Heart right ventricle (tissue), 16 donors: ENCODE measurements at regions not wholly inside any gene's neighbourhood (a gene's known extent, or its start where the extent isn't known, plus 50 kb on each side); places are given as distances from the start of the nearest gene placed in this dataset.

Experiments used
- ATAC-seq, 8 donors: fragments of 200-7000 bp; cut with Tn5 transposase; one replicate each; pipeline ENCODE4 v1.9.1; 2020; ENCODE audit warnings: mild to moderate bottlenecking in 8 of 8, moderate library complexity in 8 of 8, moderate number of reproducible peaks in 1 of 8
- DNase-seq, 2 donors: peaks; one replicate each; pipeline ENCODE4 v3.0.0-alpha.2; 2020
- H3K27ac ChIP-seq, 10 donors: fragments of 200-600 bp; sonication (generic) in 2 of 10; one replicate each; pipeline versions ENCODE4 v1.5.0 to v1.8.0; 2020 to 2022; ENCODE audit warnings: mild to moderate bottlenecking in 3 of 10
- H3K27me3 ChIP-seq, 7 donors: fragments of 200-600 bp; one replicate each; pipeline ENCODE4 v1.8.0; 2021 to 2022; ENCODE audit warnings: mild to moderate bottlenecking in 2 of 7
- H3K36me3 ChIP-seq, 9 donors: fragments of 200-600 bp; sonication (generic) in 1 of 9; one replicate each; pipeline versions ENCODE4 v1.5.0 to v1.8.0; 2020 to 2022; ENCODE audit warnings: mild to moderate bottlenecking in 2 of 9
- H3K4me1 ChIP-seq, 9 donors: fragments of 200-600 bp; sonication (generic) in 1 of 9; one replicate each; pipeline versions ENCODE4 v1.5.0 to v1.8.0; 2020 to 2022; ENCODE audit warnings: mild to moderate bottlenecking in 4 of 9
- H3K4me3 ChIP-seq, 10 donors: fragments of 200-600 bp; sonication (generic) in 2 of 10; one replicate each; pipeline versions ENCODE4 v1.5.0 to v1.8.0; 2020 to 2022; ENCODE audit warnings: mild to moderate bottlenecking in 7 of 10, moderate library complexity in 2 of 10
- H3K9me3 ChIP-seq, 11 donors: fragments of 200-600 bp in 10 of 11; sonication (generic) in 2 of 11; one replicate each; pipeline versions ENCODE4 v1.5.0 to v1.8.0; 2013 to 2022; ENCODE audit warnings: mild to moderate bottlenecking in 2 of 11, control low read depth in 1 of 11, moderate library complexity in 1 of 11
- WGBS, 2 donors: extraction: QIAGEN DNeasy Blood & Tissue Kit; methylation state at CpG; one replicate each; pipeline ENCODE4 v1.1.7; 2013; ENCODE audit warnings: inconsistent platforms in 1 of 2; 5-methylcytosine and 5-hydroxymethylcytosine counted together
- intact Hi-C, 10 donors: fragments of 100-400 bp; cut with DNase I; formaldehyde crosslinking; loops; one replicate each; pipeline versions ENCODE4 v1.11.1 to v1.14.2; 2022
- TF ChIP-seq, protein P1 (sequence below), 9 donors: fragments of 200-600 bp; sonication (generic) in 2 of 9; IDR thresholded peaks; one replicate each; pipeline versions ENCODE4 v1.5.0 to v1.8.0; 2021 to 2022; ENCODE audit warnings: antibody characterized with exemption in 9 of 9, mild to moderate bottlenecking in 5 of 9, moderate library complexity in 1 of 9
- donor health status: Arrhythmogenic right ventricular cardiomyopathy.
- donor health status: ischemic (EF 13 %, LVEDD 7.1; RV severe dilation, severe dysfunction).
- donor health status: healthy with polysubstance abuse.
- donor health status: DM: no; HTN: yes; CAD: no.
- donor health status: DM: no; HTN: no; CAD: no.
- donor health status: ischemic (EF 25% LVEDD 6.9; RV normal size, moderate dysfunction).
- donor health status: ischemic (EF 25% LVEDD 5.7; RV mildly dilated, moderate dysfunction).
- donor health status: healthy.
- donor health status: DM: yes; HTN: yes; CAD: no.
- donor health status: Ischemic cardiomyopathy.
- donor health status: ischemic (EF 35%, LVEDD 5.7; RV mildly dilated, moderate dysfunction).
- donor health status: nonischemic (EF 11% LVEDD 7.7; RV severe dilation, severe dysfunction).
- donor health status: DM: yes; HTN: yes; CAD: no.
- donor health status: PGD.
- donor health status: ischemic (EF 29% LVEDD 5.4; RV normal size, mild dysfunction).
- donor health status: nonischemic (EF 23%, LVEDD 6.1; RV moderate dilation, normal function).

- intact Hi-C loops, result no loop called here
- ATAC-seq (peak in 2 of 8 donors; percentile 53 to 56), DNase-seq (peak in 1 of 2 donors; percentile 21)
- H3K27ac ChIP-seq, result no peak overlapping the region
- 5 to 7% methylated on average over 10 of the region's 10 CpGs for WGBS, 2 donors
- no peaks in the 10 kb centered on the region for H3K4me1 ChIP-seq
- TF ChIP-seq, protein P1, sequence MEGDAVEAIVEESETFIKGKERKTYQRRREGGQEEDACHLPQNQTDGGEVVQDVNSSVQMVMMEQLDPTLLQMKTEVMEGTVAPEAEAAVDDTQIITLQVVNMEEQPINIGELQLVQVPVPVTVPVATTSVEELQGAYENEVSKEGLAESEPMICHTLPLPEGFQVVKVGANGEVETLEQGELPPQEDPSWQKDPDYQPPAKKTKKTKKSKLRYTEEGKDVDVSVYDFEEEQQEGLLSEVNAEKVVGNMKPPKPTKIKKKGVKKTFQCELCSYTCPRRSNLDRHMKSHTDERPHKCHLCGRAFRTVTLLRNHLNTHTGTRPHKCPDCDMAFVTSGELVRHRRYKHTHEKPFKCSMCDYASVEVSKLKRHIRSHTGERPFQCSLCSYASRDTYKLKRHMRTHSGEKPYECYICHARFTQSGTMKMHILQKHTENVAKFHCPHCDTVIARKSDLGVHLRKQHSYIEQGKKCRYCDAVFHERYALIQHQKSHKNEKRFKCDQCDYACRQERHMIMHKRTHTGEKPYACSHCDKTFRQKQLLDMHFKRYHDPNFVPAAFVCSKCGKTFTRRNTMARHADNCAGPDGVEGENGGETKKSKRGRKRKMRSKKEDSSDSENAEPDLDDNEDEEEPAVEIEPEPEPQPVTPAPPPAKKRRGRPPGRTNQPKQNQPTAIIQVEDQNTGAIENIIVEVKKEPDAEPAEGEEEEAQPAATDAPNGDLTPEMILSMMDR (IDR thresholded peaks at IDR 0.05), result no peak
- H3K9me3 ChIP-seq, result peaks cover 0 to 24% (median 8%) of the 10 kb centered on the region in 11 donors
- H3K36me3 ChIP-seq, result no peaks in the 10 kb centered on the region
- no peak overlapping the region for H3K4me3 ChIP-seq
- H3K27me3 ChIP-seq, result peaks cover 0 to 24% (median 11%) of the 10 kb centered on the region in 7 donors
Measured at GRCh38 chr17:34797720-34798119, 163.5 kb downstream of the CCT6B start.

- TF ChIP-seq, protein P1 (IDR thresholded peaks at IDR 0.05), result no peak
- H3K9me3 ChIP-seq, result no peaks in the 10 kb centered on the region
- DNase-seq, result no peak
- no peak for ATAC-seq
- intact Hi-C loops, result no loop called here
- no peak overlapping the region for H3K4me3 ChIP-seq
- H3K36me3 ChIP-seq, result no peaks in the 10 kb centered on the region
- peaks cover 0 to 17% (median 8%) of the 10 kb centered on the region in 7 donors for H3K27me3 ChIP-seq
- WGBS, 2 donors, result 48 to 51% methylated on average over 9 of the region's 9 CpGs
- no peaks in the 10 kb centered on the region for H3K4me1 ChIP-seq
- H3K27ac ChIP-seq, result no peak overlapping the region
Measured at GRCh38 chr17:34793231-34793908, 167.9 kb downstream of the CCT6B start.

GRCh38 chr17:34788696-34789095 is 172.6 kb downstream of the CCT6B start:
- Histone ChIP-seq H3K9me3 (no peaks in the 10 kb centered on the region), H3K27me3 (peaks cover 0 to 13% (median 4%) of the 10 kb centered on the region in 7 donors), H3K4me3 (no peak overlapping the region), H3K27ac (no peak overlapping the region), H3K36me3 (no peaks in the 10 kb centered on the region), H3K4me1 (no peaks in the 10 kb centered on the region)
- intact Hi-C loops, result loop anchor here in 1 of 10 donors (10.0 kb wide), 1 partner anchor 64 kb away; no protein-coding TSS in a partner anchor
- TF ChIP-seq, protein P1 (IDR thresholded peaks at IDR 0.05), result no peak
- no peak for DNase-seq
- 90 to 91% methylated on average over 6 of the region's 6 CpGs for WGBS, 2 donors
- ATAC-seq, result no peak

DNA sequence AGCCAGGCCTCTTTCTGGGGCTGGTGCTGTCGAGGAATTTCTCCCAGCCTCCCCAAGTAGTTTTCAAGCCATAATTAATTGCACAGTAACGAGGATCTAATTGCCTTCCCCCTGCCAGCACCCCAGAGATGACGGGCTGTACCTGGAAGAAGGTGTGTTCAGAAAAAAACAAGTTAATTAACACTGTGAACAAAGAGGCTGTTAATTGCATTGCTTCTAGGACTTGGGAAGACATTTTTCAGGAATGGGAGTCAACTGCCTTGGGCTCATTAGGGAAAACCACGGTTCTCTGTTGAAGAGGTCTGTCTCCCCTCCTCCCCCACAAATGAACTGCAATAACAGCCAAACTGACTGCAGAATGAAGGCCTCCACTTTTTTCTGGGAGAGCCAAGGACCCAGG is 176.7 kb downstream of the CCT6B start:
- ATAC-seq (no peak), DNase-seq (no peak)
- intact Hi-C loops, result loop anchor here in 1 of 10 donors (10.0 kb wide), 1 partner anchor 60 kb away; no protein-coding TSS in a partner anchor
- Histone ChIP-seq H3K27me3 (peaks cover 0 to 5% (median 0%) of the 10 kb centered on the region in 7 donors), H3K27ac (no peak overlapping the region), H3K9me3 (peaks cover 0 to 17% (median 0%) of the 10 kb centered on the region in 11 donors), H3K4me3 (no peak overlapping the region), H3K4me1 (no peaks in the 10 kb centered on the region), H3K36me3 (no peaks in the 10 kb centered on the region)
- TF ChIP-seq, protein P1 (IDR thresholded peaks at IDR 0.05), result no peak
- 34 to 35% methylated on average over 4 of the region's 4 CpGs for WGBS, 2 donors
